Neural progenitor cell (in vitro differentiated cells): ENCODE measurements at regions not wholly inside any gene's neighbourhood (a gene's known extent, or its start where the extent isn't known, plus 50 kb on each side); places are given as distances from the start of the nearest gene placed in this dataset.

Experiments
- DNase-seq: peaks from one replicate; pipeline ENCODE4 v3.0.0-alpha.2; 2016; ENCODE audit warnings: low spot score
- H2AFZ ChIP-seq: fragments of 200-600 bp; sonication (generic); replicated peaks from 2 replicates; pipeline ENCODE4 v1.6.1; 2016; ENCODE audit warnings: antibody characterized with exemption
- H3F3A ChIP-seq: fragments of 200-600 bp; sonication (generic); 2 replicates; pipeline ENCODE4 v1.6.1; 2016; ENCODE audit warnings: antibody characterized with exemption, low read depth
- H3K27ac ChIP-seq: fragments of 200-600 bp; sonication (generic); 2 replicates; pipeline ENCODE4 v1.5.1; 2016; ENCODE audit warnings: mild to moderate bottlenecking
- H3K27me3 ChIP-seq: fragments of 200-600 bp; sonication (generic); 2 replicates; pipeline ENCODE4 v1.6.1; 2016; ENCODE audit warnings: mild to moderate bottlenecking, moderate library complexity
- H3K36me3 ChIP-seq: fragments of 200-600 bp; sonication (generic); 2 replicates; pipeline ENCODE4 v1.5.1; 2016
- H3K4me1 ChIP-seq: fragments of 200-600 bp; sonication (generic); 2 replicates; pipeline ENCODE4 v1.6.1; 2016; ENCODE audit warnings: mixed run types
- H3K4me2 ChIP-seq: fragments of 200-600 bp; sonication (generic); 2 replicates; pipeline ENCODE4 v1.6.1; 2016
- H3K4me3 ChIP-seq: fragments of 200-600 bp; sonication (generic); 2 replicates; pipeline ENCODE4 v1.5.1; 2016
- H3K79me2 ChIP-seq: fragments of 200-600 bp; sonication (generic); 2 replicates; pipeline ENCODE4 v1.6.1; 2016; ENCODE audit warnings: low read depth
- H3K9ac ChIP-seq: fragments of 200-600 bp; sonication (generic); 2 replicates; pipeline ENCODE4 v1.6.1; 2016
- H3K9me3 ChIP-seq: fragments of 200-600 bp; sonication (generic); 2 replicates; pipeline ENCODE4 v1.5.1; 2016; ENCODE audit warnings: low read depth
- H4K20me1 ChIP-seq: fragments of 200-600 bp; sonication (generic); 2 replicates; pipeline ENCODE4 v1.6.1; 2016; ENCODE audit warnings: low read depth
- H3K27ac Mint-ChIP-seq: 3 replicates; pipeline ENCODE4 v1.8.0; 2021; ENCODE audit warnings: mixed read lengths
- H3K27me3 Mint-ChIP-seq: 2 replicates; pipeline ENCODE4 v1.8.0; 2022; ENCODE audit warnings: low read depth, mild to moderate bottlenecking, inconsistent platforms, moderate library complexity, mixed read lengths; ENCODE audit not compliant: insufficient read depth
- H3K36me3 Mint-ChIP-seq: 3 replicates; pipeline ENCODE4 v1.8.0; 2021; ENCODE audit warnings: mixed read lengths
- H3K4me1 Mint-ChIP-seq: 3 replicates; pipeline ENCODE4 v1.8.0; 2021; ENCODE audit warnings: mixed read lengths
- H3K4me3 Mint-ChIP-seq: 3 replicates; pipeline ENCODE4 v1.8.0; 2021; ENCODE audit warnings: mild to moderate bottlenecking, moderate library complexity, mixed read lengths
- H3K9me3 Mint-ChIP-seq: 3 replicates; pipeline ENCODE4 v1.8.0; 2020; ENCODE audit warnings: mixed read lengths
- EZH2 ChIP-seq: fragments of 200-600 bp; sonication (generic); IDR thresholded peaks from 2 replicates; pipeline ENCODE4 v1.6.1; 2017; ENCODE audit warnings: antibody characterized with exemption, mild to moderate bottlenecking, moderate library complexity
- EZH2phosphoT487 ChIP-seq: fragments of 200-600 bp; sonication (generic); IDR thresholded peaks from 2 replicates; pipeline ENCODE4 v1.6.1; 2017; ENCODE audit warnings: antibody characterized with exemption
- TF ChIP-seq, protein P1 (sequence below): fragments of 200-600 bp; sonication (generic); IDR thresholded peaks from 2 replicates; pipeline ENCODE4 v1.5.1; 2017; ENCODE audit warnings: antibody characterized with exemption, mild to moderate bottlenecking

DNA sequence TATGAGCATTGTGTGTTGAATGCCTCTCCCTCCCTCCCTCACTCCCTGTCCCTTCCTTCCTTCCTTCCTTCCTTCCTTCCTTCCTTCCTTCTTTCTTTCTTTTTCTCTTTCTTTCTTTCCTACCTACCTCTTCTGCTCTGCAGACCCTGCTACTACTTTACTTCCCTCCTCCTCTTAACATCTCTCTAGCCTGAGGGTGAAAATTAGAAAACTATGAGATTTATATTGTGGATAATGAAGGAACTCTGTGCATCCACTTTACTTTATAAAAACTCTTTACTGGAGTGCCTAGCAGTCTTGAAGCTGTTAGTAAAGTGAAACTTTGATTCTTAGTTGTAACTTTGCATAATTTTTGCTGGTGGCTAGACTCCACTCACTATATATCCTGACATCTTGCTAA, 572.2 kb downstream of the RWDD3 start:
- DNase-seq, result no peak
- Mint-ChIP-seq H3K36me3 (no peaks in the 10 kb centered on the region), H3K27ac (no peak overlapping the region), H3K27me3 (peaks cover 4% of the 10 kb centered on the region), H3K9me3 (peaks cover 6% of the 10 kb centered on the region), H3K4me3 (no peak overlapping the region), H3K4me1 (no peaks in the 10 kb centered on the region)
- Histone ChIP-seq H3K4me3 (no peak overlapping the region), H3F3A (no peaks in the 10 kb centered on the region), H2AFZ (no peak overlapping the region), H3K4me1 (no peaks in the 10 kb centered on the region), H3K36me3 (no peaks in the 10 kb centered on the region), H3K79me2 (no peaks in the 10 kb centered on the region), H3K9me3 (no peaks in the 10 kb centered on the region), H4K20me1 (no peaks in the 10 kb centered on the region), H3K9ac (no peak overlapping the region), H3K4me2 (no peak overlapping the region), H3K27ac (no peak overlapping the region), H3K27me3 (no peaks in the 10 kb centered on the region)
- TF ChIP-seq, protein P1, sequence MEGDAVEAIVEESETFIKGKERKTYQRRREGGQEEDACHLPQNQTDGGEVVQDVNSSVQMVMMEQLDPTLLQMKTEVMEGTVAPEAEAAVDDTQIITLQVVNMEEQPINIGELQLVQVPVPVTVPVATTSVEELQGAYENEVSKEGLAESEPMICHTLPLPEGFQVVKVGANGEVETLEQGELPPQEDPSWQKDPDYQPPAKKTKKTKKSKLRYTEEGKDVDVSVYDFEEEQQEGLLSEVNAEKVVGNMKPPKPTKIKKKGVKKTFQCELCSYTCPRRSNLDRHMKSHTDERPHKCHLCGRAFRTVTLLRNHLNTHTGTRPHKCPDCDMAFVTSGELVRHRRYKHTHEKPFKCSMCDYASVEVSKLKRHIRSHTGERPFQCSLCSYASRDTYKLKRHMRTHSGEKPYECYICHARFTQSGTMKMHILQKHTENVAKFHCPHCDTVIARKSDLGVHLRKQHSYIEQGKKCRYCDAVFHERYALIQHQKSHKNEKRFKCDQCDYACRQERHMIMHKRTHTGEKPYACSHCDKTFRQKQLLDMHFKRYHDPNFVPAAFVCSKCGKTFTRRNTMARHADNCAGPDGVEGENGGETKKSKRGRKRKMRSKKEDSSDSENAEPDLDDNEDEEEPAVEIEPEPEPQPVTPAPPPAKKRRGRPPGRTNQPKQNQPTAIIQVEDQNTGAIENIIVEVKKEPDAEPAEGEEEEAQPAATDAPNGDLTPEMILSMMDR, result no peak
- no peak for TF ChIP-seq EZH2phosphoT487
- TF ChIP-seq EZH2, result no peak

DNA sequence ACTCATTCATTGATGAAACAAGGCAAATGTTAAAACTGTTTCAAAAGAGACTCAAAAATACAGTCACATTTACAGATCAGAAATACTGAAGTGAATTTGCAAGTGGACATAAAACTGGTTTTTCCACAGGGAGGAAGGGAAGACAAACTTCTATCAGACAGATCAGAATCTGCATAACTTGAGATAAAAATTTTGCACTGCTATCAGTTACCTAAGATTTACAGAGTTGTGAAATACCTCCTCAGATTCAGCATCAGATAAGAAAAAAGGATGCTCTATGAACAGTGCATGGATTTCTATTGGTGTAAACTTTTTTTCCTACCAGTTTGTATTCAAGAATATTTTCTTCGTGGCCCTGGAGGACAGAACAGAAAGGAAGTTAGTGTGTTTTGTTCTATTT, 575.4 kb downstream of the RWDD3 start:
- Histone ChIP-seq H3K4me1 (no peaks in the 10 kb centered on the region), H2AFZ (no peak overlapping the region), H3K4me3 (no peak overlapping the region), H3K27ac (no peak overlapping the region), H3K36me3 (no peaks in the 10 kb centered on the region), H3K9ac (no peak overlapping the region), H3K4me2 (no peak overlapping the region), H3K79me2 (no peaks in the 10 kb centered on the region), H3K9me3 (no peaks in the 10 kb centered on the region), H3K27me3 (no peaks in the 10 kb centered on the region), H4K20me1 (no peaks in the 10 kb centered on the region), H3F3A (no peaks in the 10 kb centered on the region)
- Mint-ChIP-seq H3K9me3 (no peaks in the 10 kb centered on the region), H3K27me3 (no peaks in the 10 kb centered on the region), H3K36me3 (no peaks in the 10 kb centered on the region), H3K4me3 (no peak overlapping the region), H3K27ac (no peak overlapping the region), H3K4me1 (no peaks in the 10 kb centered on the region)
- TF ChIP-seq EZH2, result no peak
- no peak for TF ChIP-seq EZH2phosphoT487
- TF ChIP-seq, protein P1, result no peak
- DNase-seq, result no peak

DNA sequence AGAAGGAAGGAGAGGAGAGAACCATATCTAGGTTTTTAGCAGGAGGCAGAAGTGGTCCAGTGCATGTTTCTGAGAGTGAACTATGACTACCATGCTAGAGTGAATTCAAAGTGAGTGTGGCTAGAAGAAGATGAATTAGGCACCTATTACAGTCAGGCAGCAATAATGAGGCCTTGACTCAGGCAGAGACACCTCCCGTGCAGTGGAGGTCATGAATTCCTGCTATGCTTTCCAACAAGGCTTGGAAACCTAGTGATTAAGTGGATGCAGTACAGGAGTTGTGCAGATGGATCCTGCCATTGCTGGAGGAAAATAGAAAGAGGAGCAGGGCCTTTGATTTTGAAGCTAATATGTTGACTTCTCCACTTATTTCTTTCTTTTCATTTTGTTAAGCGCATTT, 581.5 kb downstream of the RWDD3 start:
- H3K79me2 ChIP-seq, result no peaks in the 10 kb centered on the region
- H3K36me3 ChIP-seq, result no peaks in the 10 kb centered on the region
- no peaks in the 10 kb centered on the region for H4K20me1 ChIP-seq
- no peaks in the 10 kb centered on the region for H3K27me3 ChIP-seq
- no peak overlapping the region for H2AFZ ChIP-seq
- H3K9me3 Mint-ChIP-seq, result no peaks in the 10 kb centered on the region
- no peaks in the 10 kb centered on the region for H3K4me1 Mint-ChIP-seq
- no peak overlapping the region for H3K4me3 Mint-ChIP-seq
- no peaks in the 10 kb centered on the region for H3F3A ChIP-seq
- no peak for TF ChIP-seq EZH2
- no peak for TF ChIP-seq EZH2phosphoT487
- TF ChIP-seq, protein P1, result no peak
- H3K27ac Mint-ChIP-seq, result no peak overlapping the region
- H3K4me1 ChIP-seq, result no peaks in the 10 kb centered on the region
- H3K27me3 Mint-ChIP-seq, result no peaks in the 10 kb centered on the region
- H3K36me3 Mint-ChIP-seq, result no peaks in the 10 kb centered on the region
- H3K9ac ChIP-seq, result no peak overlapping the region
- H3K4me3 ChIP-seq, result no peak overlapping the region
- no peak overlapping the region for H3K4me2 ChIP-seq
- H3K9me3 ChIP-seq, result no peaks in the 10 kb centered on the region
- no peak for DNase-seq
- no peak overlapping the region for H3K27ac ChIP-seq

DNA sequence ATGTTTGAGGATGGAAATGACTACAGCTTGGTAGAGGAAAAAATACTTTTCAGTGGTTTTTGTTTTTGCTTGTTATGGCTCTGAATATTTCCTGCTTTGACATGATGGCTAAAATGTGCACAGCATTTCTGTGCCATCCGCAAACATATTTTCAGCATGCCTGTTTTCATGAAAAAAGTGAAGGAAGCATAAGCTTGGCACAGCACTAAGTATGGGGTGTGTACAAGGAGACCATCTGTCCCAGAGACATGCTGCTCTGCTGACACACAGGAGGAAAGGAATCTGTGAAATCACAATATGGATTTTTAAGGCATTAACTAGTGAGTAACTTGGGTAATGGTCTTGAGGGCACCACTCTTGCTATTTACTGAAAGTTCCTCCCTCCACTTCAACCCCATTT, 595.5 kb downstream of the RWDD3 start:
- H3K4me3 Mint-ChIP-seq, result no peak overlapping the region
- no peaks in the 10 kb centered on the region for H3K27me3 Mint-ChIP-seq
- peaks cover 10% of the 10 kb centered on the region for H3K4me1 Mint-ChIP-seq
- H3K36me3 Mint-ChIP-seq, result no peaks in the 10 kb centered on the region
- Histone ChIP-seq H3K27me3 (no peaks in the 10 kb centered on the region), H3K4me3 (no peak overlapping the region), H3K79me2 (no peaks in the 10 kb centered on the region), H3K27ac (no peak overlapping the region), H3K36me3 (no peaks in the 10 kb centered on the region), H3K9me3 (no peaks in the 10 kb centered on the region), H3K4me1 (peaks cover 12% of the 10 kb centered on the region), H3F3A (no peaks in the 10 kb centered on the region), H3K9ac (no peak overlapping the region), H3K4me2 (no peak overlapping the region), H2AFZ (no peak overlapping the region), H4K20me1 (no peaks in the 10 kb centered on the region)
- H3K27ac Mint-ChIP-seq, result no peak overlapping the region
- TF ChIP-seq EZH2 (no peak), EZH2phosphoT487 (no peak)
- TF ChIP-seq, protein P1, result no peak
- DNase-seq, result no peak
- H3K9me3 Mint-ChIP-seq, result no peaks in the 10 kb centered on the region
